Right lobe of liver (tissue), 4 donors: ENCODE measurements at regions not wholly inside any gene's neighbourhood (a gene's known extent, or its start where the extent isn't known, plus 50 kb on each side); places are given as distances from the start of the nearest gene placed in this dataset.

Experiments used
- POLR2A ChIP-seq: fragments of 450-650 bp; IDR thresholded peaks from one replicate; pipeline ENCODE4 v1.6.1; 2017; ENCODE audit warnings: antibody characterized with exemption, mild to moderate bottlenecking
- TF ChIP-seq, protein P1 (sequence below), 4 donors: fragments of 200-600 bp in 3 of 4; fragments of 450-650 bp in 1 of 4; IDR thresholded peaks; one replicate each; pipeline versions ENCODE4 v1.5.1 to v1.8.0; 2016 to 2022; ENCODE audit warnings: antibody characterized with exemption in 4 of 4, mild to moderate bottlenecking in 2 of 4
- donor health status: DM: no; HTN: no; CAD: no.
- donor health status: DM: no; HTN: no; CAD: no.
- donor health status: DM: no; HTN: yes; CAD: no.

DNA sequence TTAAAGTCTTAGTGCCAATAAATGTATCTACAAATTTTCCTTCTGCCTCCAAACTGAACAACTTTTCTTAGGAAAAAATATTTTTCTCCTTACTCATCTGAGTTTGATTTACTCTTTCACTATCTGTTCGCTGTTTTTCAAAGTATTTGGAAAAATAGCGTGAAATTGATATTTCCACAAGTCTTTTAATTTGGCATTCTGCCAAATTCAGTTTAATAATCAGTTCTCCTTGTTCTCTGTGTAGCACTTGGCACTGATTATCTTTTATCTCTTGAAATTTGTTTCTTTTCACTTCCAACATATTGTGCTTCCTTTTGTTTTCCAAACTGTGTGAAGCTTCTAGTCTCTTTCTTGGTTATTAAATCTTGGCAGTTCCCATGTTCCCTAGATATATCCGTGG, 559.8 kb downstream of the RPL10L start:
- no peak for TF ChIP-seq POLR2A
- TF ChIP-seq, protein P1, sequence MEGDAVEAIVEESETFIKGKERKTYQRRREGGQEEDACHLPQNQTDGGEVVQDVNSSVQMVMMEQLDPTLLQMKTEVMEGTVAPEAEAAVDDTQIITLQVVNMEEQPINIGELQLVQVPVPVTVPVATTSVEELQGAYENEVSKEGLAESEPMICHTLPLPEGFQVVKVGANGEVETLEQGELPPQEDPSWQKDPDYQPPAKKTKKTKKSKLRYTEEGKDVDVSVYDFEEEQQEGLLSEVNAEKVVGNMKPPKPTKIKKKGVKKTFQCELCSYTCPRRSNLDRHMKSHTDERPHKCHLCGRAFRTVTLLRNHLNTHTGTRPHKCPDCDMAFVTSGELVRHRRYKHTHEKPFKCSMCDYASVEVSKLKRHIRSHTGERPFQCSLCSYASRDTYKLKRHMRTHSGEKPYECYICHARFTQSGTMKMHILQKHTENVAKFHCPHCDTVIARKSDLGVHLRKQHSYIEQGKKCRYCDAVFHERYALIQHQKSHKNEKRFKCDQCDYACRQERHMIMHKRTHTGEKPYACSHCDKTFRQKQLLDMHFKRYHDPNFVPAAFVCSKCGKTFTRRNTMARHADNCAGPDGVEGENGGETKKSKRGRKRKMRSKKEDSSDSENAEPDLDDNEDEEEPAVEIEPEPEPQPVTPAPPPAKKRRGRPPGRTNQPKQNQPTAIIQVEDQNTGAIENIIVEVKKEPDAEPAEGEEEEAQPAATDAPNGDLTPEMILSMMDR (IDR thresholded peaks at IDR 0.05): no peak
